NT2/D1 (cell line): ENCODE measurements at regions not wholly inside any gene's neighbourhood (a gene's known extent, or its start where the extent isn't known, plus 50 kb on each side); places are given as distances from the start of the nearest gene placed in this dataset.

Experiments
- DNase-seq: peaks from one replicate; pipeline ENCODE4 v3.0.0-alpha.2; 2011; ENCODE audit warnings: low read depth, low spot score
- H3K27me3 ChIP-seq: 2 replicates; pipeline ENCODE4 v1.6.0; 2011; ENCODE audit warnings: mild to moderate bottlenecking; ENCODE audit not compliant: insufficient read length, insufficient read depth
- H3K36me3 ChIP-seq: 2 replicates; pipeline ENCODE4 v1.6.1; 2011; ENCODE audit warnings: mild to moderate bottlenecking, low read length, mixed read lengths; ENCODE audit not compliant: insufficient read depth, insufficient read length
- H3K4me1 ChIP-seq: 2 replicates; pipeline ENCODE4 v1.5.1; 2011; ENCODE audit not compliant: insufficient read depth, insufficient read length
- H3K4me3 ChIP-seq: 2 replicates; pipeline ENCODE4 v1.5.1; 2011; ENCODE audit warnings: low read depth; ENCODE audit not compliant: insufficient read length
- H3K9ac ChIP-seq: 2 replicates; pipeline ENCODE4 v1.6.0; 2011; ENCODE audit warnings: low read depth; ENCODE audit not compliant: insufficient read length
- H3K9me3 ChIP-seq: 2 replicates; pipeline ENCODE4 v1.5.1; 2011; ENCODE audit warnings: mild to moderate bottlenecking, low read length; ENCODE audit not compliant: insufficient read depth
- SUZ12 ChIP-seq: IDR thresholded peaks from 2 replicates; pipeline ENCODE4 v1.6.1; 2011; ENCODE audit not compliant: insufficient read length, insufficient read depth; ENCODE audit errors: extremely low read depth
- YY1 ChIP-seq: IDR thresholded peaks from 2 replicates; pipeline ENCODE4 v1.6.1; 2011; ENCODE audit not compliant: insufficient read length, insufficient read depth
- ZNF274 ChIP-seq: IDR thresholded peaks from 2 replicates; pipeline ENCODE4 v1.6.1; 2011; ENCODE audit warnings: mild to moderate bottlenecking, low read depth, low read length

GRCh38 chrY:8479141-8479540, 858.1 kb upstream of the TSPY4 start:
- TF ChIP-seq ZNF274 (no peak), SUZ12 (no peak), YY1 (no peak)
- no peaks in the 10 kb centered on the region for H3K27me3 ChIP-seq
- no peak overlapping the region for H3K4me3 ChIP-seq
- H3K9me3 ChIP-seq, result no peaks in the 10 kb centered on the region
- no peak for DNase-seq
- H3K4me1 ChIP-seq, result no peaks in the 10 kb centered on the region
- H3K9ac ChIP-seq, result no peak overlapping the region
- H3K36me3 ChIP-seq, result no peaks in the 10 kb centered on the region

GRCh38 chrY:8488955-8489354, 848.3 kb upstream of the TSPY4 start:
- Histone ChIP-seq H3K27me3 (no peaks in the 10 kb centered on the region), H3K9ac (no peak overlapping the region), H3K4me1 (no peaks in the 10 kb centered on the region), H3K9me3 (no peaks in the 10 kb centered on the region), H3K36me3 (no peaks in the 10 kb centered on the region), H3K4me3 (no peak overlapping the region)
- TF ChIP-seq SUZ12, result no peak
- no peak for TF ChIP-seq ZNF274
- TF ChIP-seq YY1, result no peak
- DNase-seq, result no peak

GRCh38 chrY:8489880-8490630, 847.2 kb upstream of the TSPY4 start:
- Histone ChIP-seq H3K36me3 (no peaks in the 10 kb centered on the region), H3K27me3 (no peaks in the 10 kb centered on the region), H3K9me3 (no peaks in the 10 kb centered on the region), H3K9ac (no peak overlapping the region), H3K4me3 (no peak overlapping the region), H3K4me1 (no peaks in the 10 kb centered on the region)
- TF ChIP-seq YY1, result no peak
- no peak for TF ChIP-seq ZNF274
- TF ChIP-seq SUZ12, result no peak
- DNase-seq, result no peak

GRCh38 chrY:8494396-8494795, 842.9 kb upstream of the TSPY4 start:
- TF ChIP-seq ZNF274, result no peak
- TF ChIP-seq SUZ12, result no peak
- no peak for TF ChIP-seq YY1
- H3K36me3 ChIP-seq, result no peaks in the 10 kb centered on the region
- H3K9me3 ChIP-seq, result no peaks in the 10 kb centered on the region
- no peak for DNase-seq
- no peak overlapping the region for H3K4me3 ChIP-seq
- no peaks in the 10 kb centered on the region for H3K27me3 ChIP-seq
- no peaks in the 10 kb centered on the region for H3K4me1 ChIP-seq
- no peak overlapping the region for H3K9ac ChIP-seq

- no peaks in the 10 kb centered on the region for H3K4me1 ChIP-seq
- DNase-seq, result no peak
- no peaks in the 10 kb centered on the region for H3K36me3 ChIP-seq
- no peak overlapping the region for H3K4me3 ChIP-seq
- H3K9me3 ChIP-seq, result no peaks in the 10 kb centered on the region
- H3K27me3 ChIP-seq, result no peaks in the 10 kb centered on the region
- TF ChIP-seq SUZ12 (no peak), ZNF274 (no peak), YY1 (no peak)
- no peak overlapping the region for H3K9ac ChIP-seq
These were observed 842.0 kb upstream of the TSPY4 start for GRCh38 chrY:8495243-8495642.

- no peak overlapping the region for H3K9ac ChIP-seq
- no peak for DNase-seq
- H3K4me1 ChIP-seq, result no peaks in the 10 kb centered on the region
- H3K27me3 ChIP-seq, result no peaks in the 10 kb centered on the region
- H3K36me3 ChIP-seq, result no peaks in the 10 kb centered on the region
- no peak overlapping the region for H3K4me3 ChIP-seq
- no peak for TF ChIP-seq YY1
- TF ChIP-seq ZNF274, result no peak
- no peak for TF ChIP-seq SUZ12
- H3K9me3 ChIP-seq, result no peaks in the 10 kb centered on the region
These were observed 836.4 kb upstream of the TSPY4 start for GRCh38 chrY:8500888-8501287.

GRCh38 chrY:8533468-8533867, 803.8 kb upstream of the TSPY4 start:
- H3K9me3 ChIP-seq, result no peaks in the 10 kb centered on the region
- no peak overlapping the region for H3K9ac ChIP-seq
- no peak for DNase-seq
- H3K4me1 ChIP-seq, result no peaks in the 10 kb centered on the region
- no peaks in the 10 kb centered on the region for H3K36me3 ChIP-seq
- TF ChIP-seq YY1 (no peak), SUZ12 (no peak), ZNF274 (no peak)
- H3K27me3 ChIP-seq, result no peaks in the 10 kb centered on the region
- no peak overlapping the region for H3K4me3 ChIP-seq

GRCh38 chrY:8535704-8536103, 801.6 kb upstream of the TSPY4 start:
- no peak for DNase-seq
- Histone ChIP-seq H3K4me3 (no peak overlapping the region), H3K9me3 (no peaks in the 10 kb centered on the region), H3K4me1 (no peaks in the 10 kb centered on the region), H3K27me3 (no peaks in the 10 kb centered on the region), H3K9ac (no peak overlapping the region), H3K36me3 (no peaks in the 10 kb centered on the region)
- TF ChIP-seq ZNF274, result no peak
- TF ChIP-seq YY1, result no peak
- no peak for TF ChIP-seq SUZ12
